ENCODE measurements at regions not wholly inside any gene's neighbourhood (a gene's known extent, or its start where the extent isn't known, plus 50 kb on each side); places are given as distances from the start of the nearest gene placed in this dataset.

- TF ChIP-seq CTCF (IDR thresholded peaks at IDR 0.05; ENCODE audit: insufficient read depth, low read depth, low read length) (no peak), EZH2 (IDR thresholded peaks at IDR 0.05; ENCODE audit: insufficient read depth, low read length) (no peak)
Observed at GRCh38 chr12:84506282-84506681, 406.3 kb downstream of the SLC6A15 start.

Data from astrocyte (in vitro differentiated cells and primary cell).